Fibroblast of peridontal ligament (primary cell): ENCODE measurements at regions not wholly inside any gene's neighbourhood (a gene's known extent, or its start where the extent isn't known, plus 50 kb on each side); places are given as distances from the start of the nearest gene placed in this dataset.

ENCODE experiments used
- DNase-seq: peaks from one replicate; pipeline ENCODE4 v3.0.0-alpha.2; 2010; ENCODE audit errors: extremely low read depth

DNA sequence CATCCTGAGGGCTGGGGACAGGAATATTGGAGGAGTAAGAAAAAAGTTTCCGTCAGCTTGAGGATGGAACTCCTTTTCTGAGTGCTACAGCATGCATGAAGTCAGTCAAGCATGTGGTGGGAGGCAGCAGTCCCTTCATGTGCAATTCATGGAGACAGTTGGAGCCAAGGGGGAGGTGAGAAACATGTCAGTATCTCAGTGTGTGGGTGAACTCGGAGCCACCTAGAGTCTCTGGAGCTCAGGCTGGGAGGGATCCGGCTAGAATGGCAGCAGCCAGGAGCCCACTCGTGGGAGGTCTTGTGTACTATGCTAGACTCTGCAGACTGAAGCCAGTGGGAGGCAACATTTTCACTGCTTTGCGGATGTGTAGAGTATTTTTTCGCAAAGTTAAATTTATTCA lies 60.3 kb downstream of the AVPR1A start:
- DNase-seq: no peak

DNA sequence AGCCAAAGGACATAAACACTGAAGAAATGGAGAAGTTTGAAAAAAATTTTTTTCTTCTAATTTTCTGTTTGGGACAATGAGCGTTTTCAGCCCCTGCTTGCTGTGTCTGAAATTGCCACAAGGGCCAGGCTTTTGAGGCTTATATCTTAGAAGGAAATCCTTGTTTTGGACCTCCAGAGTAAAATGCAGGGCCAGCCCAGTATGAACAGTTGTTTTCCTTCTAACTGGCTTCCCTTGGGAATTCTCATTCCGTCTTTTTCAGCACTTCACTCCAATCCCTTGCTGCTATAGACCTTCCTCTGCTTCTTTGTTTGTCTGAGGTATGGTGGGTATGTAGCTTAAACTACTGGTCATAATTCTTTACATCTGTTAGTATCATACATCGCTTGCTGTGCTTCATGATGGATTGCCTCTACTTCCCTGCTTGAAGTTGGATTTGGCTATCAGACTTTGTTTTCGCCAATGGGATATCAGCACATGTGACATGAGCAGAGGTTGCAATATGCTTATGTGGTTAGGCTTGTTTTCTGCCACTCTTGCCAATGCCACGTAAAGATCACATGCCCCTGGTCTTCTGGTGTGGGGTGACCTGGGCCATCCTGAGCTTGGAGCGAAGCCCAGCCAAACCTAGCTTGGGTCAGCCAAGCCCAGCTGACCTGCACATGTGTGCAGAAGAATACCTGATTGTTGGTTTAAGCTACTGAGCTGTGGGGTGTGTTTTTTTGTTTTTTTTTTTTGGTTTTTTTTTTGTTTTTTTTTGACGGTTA lies 64.7 kb downstream of the AVPR1A start:
- DNase-seq: no peak

DNA sequence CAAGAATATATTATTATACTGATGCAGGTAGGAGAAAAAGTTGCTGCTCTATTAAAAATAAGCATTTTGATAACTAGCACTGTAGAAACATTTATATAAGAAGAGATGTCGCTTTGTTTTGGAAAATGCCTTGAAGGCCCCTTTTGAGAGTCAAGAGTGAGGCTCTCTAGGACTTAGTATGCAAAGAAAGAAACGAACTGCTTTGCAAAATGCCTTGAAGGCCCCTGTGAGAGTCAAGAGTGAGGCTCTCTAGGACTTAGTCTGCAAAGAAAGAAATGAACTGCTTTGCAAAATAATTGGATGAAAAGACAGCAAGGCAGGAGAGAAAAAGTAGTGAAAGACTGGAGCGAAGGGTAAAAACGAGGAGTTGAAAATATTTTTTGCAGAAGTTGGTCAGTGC lies 65.9 kb downstream of the AVPR1A start:
- DNase-seq: no peak

- no peak for DNase-seq
These were observed 66.5 kb downstream of the AVPR1A start for GRCh38 chr12:63084501-63084900.

- DNase-seq: no peak
These were observed 68.0 kb downstream of the AVPR1A start for GRCh38 chr12:63083046-63083445.

DNA sequence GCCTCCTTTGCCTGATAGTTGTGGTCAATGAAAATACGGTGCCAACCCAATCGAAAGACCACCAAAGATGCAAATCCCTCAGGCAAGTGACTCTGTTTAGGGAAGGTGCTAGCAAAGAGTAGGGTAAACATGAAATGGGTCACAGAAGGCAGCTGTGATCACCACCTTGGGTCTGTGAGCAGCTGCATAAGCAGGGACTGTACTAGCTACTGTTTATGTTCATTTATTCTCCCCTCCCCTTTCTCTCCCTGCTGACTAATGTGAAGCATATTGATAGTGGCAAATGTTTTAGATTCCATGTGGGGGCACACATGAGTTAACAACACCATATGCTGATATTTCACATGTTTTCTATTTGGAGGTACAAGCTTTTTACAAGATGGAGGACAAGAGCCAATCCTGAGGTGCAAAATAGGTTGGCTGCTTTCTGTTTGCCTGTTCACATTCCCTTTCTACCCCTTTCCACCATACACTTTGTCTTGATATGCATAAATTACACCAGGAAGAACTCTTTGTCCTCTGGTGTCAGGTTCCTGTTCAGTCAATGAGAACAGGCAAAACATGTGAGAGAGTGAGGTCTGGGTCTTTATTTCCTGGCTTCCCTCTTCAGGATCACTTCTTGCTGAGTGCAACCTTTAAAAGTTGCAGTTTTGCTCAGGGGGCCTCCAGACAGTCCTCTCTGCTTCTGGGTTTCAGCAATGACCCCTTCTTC lies 71.1 kb downstream of the AVPR1A start:
- DNase-seq: no peak

GRCh38 chr12:63078906-63079305 lies 72.1 kb downstream of the AVPR1A start:
- no peak for DNase-seq

DNA sequence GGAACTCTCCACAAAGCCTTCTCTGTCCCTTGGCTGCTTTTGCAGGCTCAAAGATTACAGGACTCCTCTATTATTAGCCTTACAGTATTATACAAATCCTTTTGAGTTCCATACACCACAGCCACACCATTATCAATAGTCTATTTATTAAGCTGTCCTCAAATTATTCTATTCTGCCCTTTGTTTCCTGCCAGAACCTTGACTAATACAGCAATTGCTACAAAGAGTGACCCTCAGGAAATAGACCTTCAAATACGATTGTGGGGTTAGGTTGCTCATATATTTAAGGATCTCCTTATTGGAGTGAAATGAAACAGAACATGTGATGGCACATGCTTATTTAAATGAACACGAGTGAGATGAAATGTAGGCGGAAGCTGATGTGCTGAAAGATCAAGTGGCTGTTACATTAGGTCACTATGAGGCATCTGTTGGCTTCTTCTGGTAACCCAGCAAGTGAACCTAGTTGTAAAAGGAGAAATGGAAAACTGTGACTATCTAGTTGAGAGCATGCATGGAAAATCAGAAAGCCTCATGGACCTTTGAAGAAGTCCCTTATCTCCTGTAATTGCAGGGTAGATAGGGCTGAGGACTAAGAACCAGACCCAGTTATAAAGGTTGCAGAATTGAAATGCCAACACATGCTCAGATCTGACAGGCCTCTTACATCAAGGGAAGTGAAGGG lies 75.5 kb downstream of the AVPR1A start:
- DNase-seq: no peak

GRCh38 chr12:63070709-63071108 lies 80.3 kb downstream of the AVPR1A start:
- DNase-seq: peak; percentile 34

GRCh38 chr12:63069860-63070617 lies 81.0 kb downstream of the AVPR1A start:
- DNase-seq: no peak

- peak; percentile 89 for DNase-seq
These were observed 82.1 kb downstream of the AVPR1A start for GRCh38 chr12:63068857-63069442.

GRCh38 chr12:63066782-63067181 lies 84.2 kb downstream of the AVPR1A start:
- no peak for DNase-seq

- no peak for DNase-seq
These were observed 84.9 kb downstream of the AVPR1A start for GRCh38 chr12:63066136-63066535.

GRCh38 chr12:63064080-63064479 lies 86.9 kb downstream of the AVPR1A start:
- peak; percentile 74 for DNase-seq

GRCh38 chr12:63056649-63057048 lies 94.4 kb downstream of the AVPR1A start:
- DNase-seq: no peak

DNA sequence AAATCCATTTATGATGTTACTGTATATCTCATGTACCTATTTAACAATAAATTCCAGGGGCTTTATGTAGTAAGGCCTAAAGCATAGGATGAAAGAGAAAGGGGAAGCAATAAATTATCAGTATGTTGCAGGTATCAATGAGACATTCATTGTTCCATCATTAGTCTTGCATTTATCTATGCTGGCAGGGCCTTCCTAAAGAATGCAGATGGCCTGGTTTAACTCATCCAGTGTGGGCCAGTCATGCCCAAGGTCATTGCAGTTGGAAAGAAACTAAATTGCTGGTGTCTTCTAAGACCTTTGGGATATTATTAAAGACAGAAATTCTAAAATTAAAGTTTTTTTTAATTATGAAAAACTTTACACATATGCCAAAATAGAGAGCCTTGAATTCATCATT lies 98.3 kb downstream of the AVPR1A start:
- no peak for DNase-seq

- no peak for DNase-seq
These were observed 103.9 kb downstream of the AVPR1A start for GRCh38 chr12:63047146-63047545.

- DNase-seq: peak; percentile 89
These were observed 105.8 kb downstream of the AVPR1A start for GRCh38 chr12:63045020-63045860.

DNA sequence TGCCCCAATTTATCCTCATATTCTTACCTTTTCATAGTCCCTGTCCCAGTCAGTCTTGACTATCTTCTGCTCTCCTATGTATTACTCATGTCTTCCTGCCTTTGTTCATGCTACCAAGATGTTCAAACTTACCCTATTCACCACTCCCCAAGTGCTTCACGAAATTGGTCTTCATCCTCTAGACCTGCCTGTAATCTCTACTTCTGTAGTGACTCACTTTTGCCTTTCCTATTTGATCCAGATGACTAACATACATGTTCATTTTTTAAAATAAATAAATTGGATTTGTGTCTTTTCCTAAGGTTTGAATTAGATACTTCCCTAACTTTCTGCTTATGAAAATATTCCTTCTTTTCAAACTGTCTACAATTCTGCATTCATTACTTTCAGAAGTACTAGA lies 107.7 kb upstream of the PPM1H start:
- DNase-seq: peak; percentile 41

- DNase-seq: no peak
These were observed 106.7 kb upstream of the PPM1H start for GRCh38 chr12:63041601-63042000.
